PC-9 (cell line): ENCODE measurements at regions not wholly inside any gene's neighbourhood (a gene's known extent, or its start where the extent isn't known, plus 50 kb on each side); places are given as distances from the start of the nearest gene placed in this dataset.

Experiments used
- EZH2 ChIP-seq: fragments of 200-600 bp; sonication (generic); IDR thresholded peaks from 2 replicates; pipeline ENCODE4 v1.8.0; 2017; ENCODE audit warnings: antibody characterized with exemption, low read depth
- TF ChIP-seq, protein P1 (sequence below): fragments of 200-600 bp; sonication (generic); conservative IDR thresholded peaks from 2 replicates; pipeline ENCODE4 v1.6.1; 2017; ENCODE audit warnings: mixed run types, antibody characterized with exemption, mild to moderate bottlenecking, moderate library complexity

DNA sequence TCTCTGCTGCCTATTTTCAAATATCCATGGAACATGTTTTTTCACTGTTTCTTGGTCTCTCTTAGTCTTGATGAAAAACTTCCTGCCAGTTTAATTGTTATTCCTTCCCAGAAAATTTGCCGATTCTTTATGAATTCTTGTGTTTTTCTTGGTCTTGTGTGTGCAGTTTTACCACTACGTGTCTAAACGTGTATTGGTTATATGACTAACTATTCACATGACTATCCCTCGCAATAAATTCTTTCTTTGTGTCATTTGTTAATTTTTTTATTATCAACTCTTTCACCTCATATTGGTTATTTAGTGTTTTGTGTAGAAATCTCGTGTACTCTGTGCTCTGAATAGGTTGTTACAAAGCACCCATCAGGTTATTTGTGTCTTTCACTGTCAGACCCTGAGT, 315.4 kb downstream of the HAO1 start:
- TF ChIP-seq, protein P1, sequence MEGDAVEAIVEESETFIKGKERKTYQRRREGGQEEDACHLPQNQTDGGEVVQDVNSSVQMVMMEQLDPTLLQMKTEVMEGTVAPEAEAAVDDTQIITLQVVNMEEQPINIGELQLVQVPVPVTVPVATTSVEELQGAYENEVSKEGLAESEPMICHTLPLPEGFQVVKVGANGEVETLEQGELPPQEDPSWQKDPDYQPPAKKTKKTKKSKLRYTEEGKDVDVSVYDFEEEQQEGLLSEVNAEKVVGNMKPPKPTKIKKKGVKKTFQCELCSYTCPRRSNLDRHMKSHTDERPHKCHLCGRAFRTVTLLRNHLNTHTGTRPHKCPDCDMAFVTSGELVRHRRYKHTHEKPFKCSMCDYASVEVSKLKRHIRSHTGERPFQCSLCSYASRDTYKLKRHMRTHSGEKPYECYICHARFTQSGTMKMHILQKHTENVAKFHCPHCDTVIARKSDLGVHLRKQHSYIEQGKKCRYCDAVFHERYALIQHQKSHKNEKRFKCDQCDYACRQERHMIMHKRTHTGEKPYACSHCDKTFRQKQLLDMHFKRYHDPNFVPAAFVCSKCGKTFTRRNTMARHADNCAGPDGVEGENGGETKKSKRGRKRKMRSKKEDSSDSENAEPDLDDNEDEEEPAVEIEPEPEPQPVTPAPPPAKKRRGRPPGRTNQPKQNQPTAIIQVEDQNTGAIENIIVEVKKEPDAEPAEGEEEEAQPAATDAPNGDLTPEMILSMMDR, result no peak
- no peak for TF ChIP-seq EZH2
